ENCODE measurements at regions not wholly inside any gene's neighbourhood (a gene's known extent, or its start where the extent isn't known, plus 50 kb on each side); places are given as distances from the start of the nearest gene placed in this dataset.
"Not testable (repeated sequence)": the region's sequence is repeated elsewhere in the genome, so short reads cannot be mapped to it uniquely, and the experiment has no call there.

GRCh38 chr3:27779176-27779575 lies 57.1 kb upstream of the EOMES start:
- DNase-seq (ENCODE audit: low spot score): no peak

- DNase-seq (ENCODE audit: low spot score): no peak
These were observed 67.3 kb upstream of the EOMES start for GRCh38 chr3:27789420-27789819.

GRCh38 chr3:27791956-27792355 lies 69.8 kb upstream of the EOMES start:
- DNase-seq (ENCODE audit: low spot score): no peak

GRCh38 chr3:27792869-27793268 lies 70.7 kb upstream of the EOMES start:
- DNase-seq (ENCODE audit: low spot score): no peak

DNA sequence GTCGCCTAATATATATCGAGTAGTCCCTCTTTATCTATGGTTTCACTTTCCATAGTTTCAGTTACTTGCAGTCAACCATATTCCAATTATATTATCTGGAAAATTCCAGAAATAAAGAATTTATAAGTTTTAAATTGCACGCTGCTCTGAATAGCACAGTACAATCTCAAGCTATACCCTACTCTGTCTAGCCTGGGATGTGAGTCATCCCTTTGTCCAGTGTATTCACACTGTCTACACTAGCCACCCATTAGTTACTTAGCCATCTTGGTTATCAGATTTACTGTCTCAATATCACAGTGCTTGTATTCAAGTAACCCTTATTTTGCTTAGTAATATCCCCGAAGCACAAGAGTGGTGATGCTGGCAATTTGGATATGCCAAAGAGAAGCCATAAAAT lies 72.1 kb upstream of the EOMES start:
- no peak for DNase-seq (ENCODE audit: low spot score)

- no peak for DNase-seq (ENCODE audit: low spot score)
These were observed 74.3 kb upstream of the EOMES start for GRCh38 chr3:27796365-27796875.

DNA sequence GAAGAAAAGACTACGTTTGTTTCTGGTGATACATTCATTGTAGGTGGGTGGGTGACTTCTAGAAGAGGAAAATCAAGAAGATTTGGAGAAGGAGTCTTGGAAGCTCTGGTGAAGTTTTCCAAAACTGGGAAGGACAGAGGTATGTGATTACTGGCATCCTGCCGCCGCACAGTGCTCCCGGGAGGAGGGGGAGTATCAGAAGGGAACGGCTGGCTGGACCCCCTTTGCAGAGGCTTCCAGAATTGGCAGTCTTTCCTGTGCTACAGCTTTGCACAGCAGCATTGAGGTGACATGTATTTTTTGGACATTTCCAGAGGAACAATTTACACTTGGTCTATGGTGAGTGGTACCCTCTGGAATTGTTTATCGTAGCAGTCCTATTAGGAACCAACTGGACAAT lies 75.7 kb upstream of the EOMES start:
- DNase-seq (ENCODE audit: low spot score): no peak

- DNase-seq (ENCODE audit: low spot score): no peak
These were observed 78.1 kb upstream of the EOMES start for GRCh38 chr3:27800261-27800660.

GRCh38 chr3:27802425-27802824 lies 80.3 kb upstream of the EOMES start:
- DNase-seq (ENCODE audit: low spot score): no peak

DNA sequence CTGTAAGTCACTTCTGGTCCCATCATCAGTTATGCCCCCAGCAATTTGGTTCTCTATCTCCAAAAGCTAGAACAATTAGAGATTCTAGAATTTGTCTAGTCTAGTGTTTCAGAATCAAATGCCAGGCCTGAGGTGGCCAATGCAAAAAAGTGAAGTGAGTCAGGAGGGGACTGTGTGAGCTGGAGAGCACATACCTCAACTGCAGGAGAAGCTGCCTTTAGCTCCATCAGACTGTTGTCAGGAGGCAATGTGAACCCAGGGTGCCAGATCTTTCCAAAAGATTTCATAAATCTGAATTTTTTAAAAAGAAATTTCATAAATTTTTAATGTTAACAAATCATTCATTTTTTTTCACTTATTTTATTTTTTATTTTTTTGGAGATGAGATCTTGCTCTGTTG lies 80.7 kb upstream of the EOMES start:
- DNase-seq (ENCODE audit: low spot score): no peak

- DNase-seq (ENCODE audit: low spot score): no peak
These were observed 83.2 kb upstream of the EOMES start for GRCh38 chr3:27805282-27805681.

- DNase-seq (ENCODE audit: low spot score): no peak
These were observed 91.1 kb upstream of the EOMES start for GRCh38 chr3:27813255-27813654.

GRCh38 chr3:27821609-27822008 lies 99.5 kb upstream of the EOMES start:
- not testable (repeated sequence) for DNase-seq (ENCODE audit: low spot score)

- no peak for DNase-seq (ENCODE audit: low spot score)
These were observed 102.4 kb upstream of the EOMES start for GRCh38 chr3:27824312-27825200.

DNA sequence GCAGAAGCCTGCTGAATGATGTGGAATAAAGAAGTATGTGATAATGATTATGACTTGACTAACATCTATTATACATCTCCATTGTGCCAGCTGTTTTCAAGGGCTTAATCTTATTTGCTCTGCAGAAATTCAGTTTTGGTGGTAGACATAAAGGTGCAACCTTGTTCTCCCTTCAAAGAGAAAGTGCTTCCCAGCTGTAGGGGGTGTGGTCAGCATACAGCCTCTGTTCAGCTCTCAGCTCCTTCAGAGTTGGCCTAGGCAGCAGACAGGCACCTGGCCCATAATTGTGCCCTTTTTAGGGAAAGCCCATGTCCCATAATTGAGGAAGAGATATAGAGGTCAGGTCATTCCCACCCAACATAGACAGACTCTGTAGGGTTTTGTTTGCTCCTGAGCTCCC lies 104.3 kb upstream of the EOMES start:
- DNase-seq (ENCODE audit: low spot score): no peak

DNA sequence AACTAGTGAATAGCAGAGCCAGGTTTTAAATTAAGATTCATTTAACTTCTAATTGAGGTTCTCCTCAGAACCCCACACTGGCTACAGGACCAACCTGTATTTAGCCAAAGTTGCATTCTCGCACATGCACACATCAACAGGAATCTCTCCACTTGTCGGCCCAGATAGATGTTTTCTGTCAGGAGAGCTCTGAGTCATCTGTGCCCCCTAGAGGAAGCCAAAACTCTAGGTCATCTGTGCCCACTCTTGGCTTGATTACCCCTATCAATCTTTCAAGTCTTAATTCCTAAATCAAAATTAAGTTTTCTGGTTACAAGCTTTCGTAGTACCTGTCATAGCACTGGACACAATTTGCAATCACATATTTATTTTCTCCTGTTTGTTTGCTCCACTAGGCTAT lies 104.9 kb upstream of the EOMES start:
- DNase-seq (ENCODE audit: low spot score): no peak

GRCh38 chr3:27840807-27841594 lies 118.9 kb upstream of the EOMES start:
- no peak for DNase-seq (ENCODE audit: low spot score)

DNA sequence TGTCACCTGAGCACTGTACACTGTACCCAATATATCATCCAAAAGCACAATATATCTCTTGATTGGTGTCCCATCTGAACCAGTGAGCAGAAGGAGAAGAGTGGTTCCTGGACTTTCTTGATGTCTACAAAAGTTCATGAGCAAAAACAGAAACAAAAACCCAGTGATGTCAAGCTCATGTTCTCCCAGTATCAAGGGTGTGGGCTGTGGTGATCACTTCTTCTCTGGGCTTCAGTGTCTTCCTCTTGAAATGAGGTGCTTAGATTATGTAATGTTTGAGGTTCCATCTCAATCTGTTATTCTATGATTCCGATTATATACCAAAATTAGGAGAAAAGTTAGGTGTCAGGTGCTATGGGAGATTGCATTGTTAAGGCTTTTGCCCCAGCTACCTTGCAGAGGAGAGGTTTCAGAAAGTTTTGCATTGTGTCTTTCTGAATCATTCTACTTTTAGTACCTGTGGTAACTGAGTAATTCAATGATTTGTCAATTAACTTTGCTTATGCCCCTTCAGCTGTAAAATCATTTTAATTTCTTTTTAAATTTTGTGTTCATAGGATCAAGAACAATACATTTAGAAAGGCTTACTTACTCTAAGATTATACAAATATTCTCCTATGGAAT lies 122.0 kb upstream of the EOMES start:
- no peak for DNase-seq (ENCODE audit: low spot score)

GRCh38 chr3:27847697-27848096 lies 125.6 kb upstream of the EOMES start:
- no peak for DNase-seq (ENCODE audit: low spot score)

GRCh38 chr3:27848826-27849225 lies 126.7 kb upstream of the EOMES start:
- no peak for DNase-seq (ENCODE audit: low spot score)

GRCh38 chr3:27859821-27860220 lies 137.7 kb upstream of the EOMES start:
- DNase-seq (ENCODE audit: low spot score): no peak
